Esophagus muscularis mucosa (tissue), 4 donors: ENCODE measurements at regions not wholly inside any gene's neighbourhood (a gene's known extent, or its start where the extent isn't known, plus 50 kb on each side); places are given as distances from the start of the nearest gene placed in this dataset.

ENCODE experiments used
- EP300 ChIP-seq: sonication (generic); formaldehyde crosslinking; IDR thresholded peaks from one replicate; pipeline ENCODE4 v1.6.1; 2017; ENCODE audit warnings: antibody characterized with exemption
- POLR2A ChIP-seq: fragments of 450-650 bp; IDR thresholded peaks from one replicate; pipeline ENCODE4 v1.6.1; 2017; ENCODE audit warnings: antibody characterized with exemption, moderate library complexity, mild to moderate bottlenecking, low read depth
- TF ChIP-seq, protein P1 (sequence below), 3 experiments: fragments of 200-600 bp in 2 of 3; fragments of 450-650 bp in 1 of 3; sonication (generic) in 2 of 3; IDR thresholded peaks; one replicate each; pipeline ENCODE4 v1.5.1; 2017 to 2019; ENCODE audit warnings: antibody characterized with exemption in 3 of 3, mild to moderate bottlenecking in 2 of 3, moderate library complexity in 1 of 3

DNA sequence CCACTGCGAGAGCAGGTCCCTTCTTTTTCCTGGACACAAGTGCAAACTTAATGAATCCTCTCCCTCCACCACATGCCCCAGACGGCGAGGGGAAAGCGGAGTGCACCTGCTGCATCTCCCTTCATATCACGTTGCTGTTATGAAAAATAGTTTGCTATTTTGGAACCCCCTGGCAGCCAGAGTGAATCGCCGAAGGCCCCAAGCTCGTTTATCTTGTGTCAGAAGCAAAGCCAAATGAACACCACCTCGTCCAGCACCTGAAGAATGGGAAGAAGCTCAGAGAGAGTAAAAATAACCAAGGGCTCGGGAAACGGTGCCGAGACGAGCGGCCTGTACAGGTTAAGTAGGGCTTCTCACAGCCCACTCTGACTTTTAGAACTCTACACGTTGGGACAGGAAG, 394.6 kb upstream of the RORA start:
- TF ChIP-seq POLR2A (no peak), EP300 (no peak)
- TF ChIP-seq, protein P1, sequence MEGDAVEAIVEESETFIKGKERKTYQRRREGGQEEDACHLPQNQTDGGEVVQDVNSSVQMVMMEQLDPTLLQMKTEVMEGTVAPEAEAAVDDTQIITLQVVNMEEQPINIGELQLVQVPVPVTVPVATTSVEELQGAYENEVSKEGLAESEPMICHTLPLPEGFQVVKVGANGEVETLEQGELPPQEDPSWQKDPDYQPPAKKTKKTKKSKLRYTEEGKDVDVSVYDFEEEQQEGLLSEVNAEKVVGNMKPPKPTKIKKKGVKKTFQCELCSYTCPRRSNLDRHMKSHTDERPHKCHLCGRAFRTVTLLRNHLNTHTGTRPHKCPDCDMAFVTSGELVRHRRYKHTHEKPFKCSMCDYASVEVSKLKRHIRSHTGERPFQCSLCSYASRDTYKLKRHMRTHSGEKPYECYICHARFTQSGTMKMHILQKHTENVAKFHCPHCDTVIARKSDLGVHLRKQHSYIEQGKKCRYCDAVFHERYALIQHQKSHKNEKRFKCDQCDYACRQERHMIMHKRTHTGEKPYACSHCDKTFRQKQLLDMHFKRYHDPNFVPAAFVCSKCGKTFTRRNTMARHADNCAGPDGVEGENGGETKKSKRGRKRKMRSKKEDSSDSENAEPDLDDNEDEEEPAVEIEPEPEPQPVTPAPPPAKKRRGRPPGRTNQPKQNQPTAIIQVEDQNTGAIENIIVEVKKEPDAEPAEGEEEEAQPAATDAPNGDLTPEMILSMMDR (IDR thresholded peaks at IDR 0.05): no peak
